CD4-positive, alpha-beta T cell (primary cell): ENCODE measurements at regions not wholly inside any gene's neighbourhood (a gene's known extent, or its start where the extent isn't known, plus 50 kb on each side); places are given as distances from the start of the nearest gene placed in this dataset.

ENCODE experiments used
- ATAC-seq: fragments of 200-7000 bp; cut with Tn5 transposase; one replicate; pipeline ENCODE4 v1.10.0; 2022; ENCODE audit warnings: mild to moderate bottlenecking; ENCODE audit not compliant: poor library complexity
- CTCF ChIA-PET: fragments of 350-600 bp; sonication (Branson Sonifier 250); formaldehyde crosslinking; loops from one replicate; lab custom pipeline; 2021; ENCODE audit warnings: antibody characterized with exemption, inconsistent platforms; lab: Charles Lee
- POLR2A ChIA-PET: fragments of 350-600 bp; sonication (Branson Sonifier 250); formaldehyde crosslinking; loops from one replicate; lab custom pipeline; 2021; ENCODE audit warnings: antibody characterized with exemption, inconsistent platforms; lab: Charles Lee
- DNase-seq, 14 experiments: peaks; one replicate each; pipeline ENCODE4 v3.0.0-alpha.2; 2013 to 2020; ENCODE audit warnings: mixed read lengths in 2 of 14
- H3K27ac ChIP-seq, 2 donors: one replicate each; pipeline versions ENCODE4 v1.5.1 to v1.7.0; 2013; ENCODE audit warnings: low read length in 2 of 2, low read depth in 1 of 2, mild to moderate bottlenecking in 1 of 2
- H3K27me3 ChIP-seq, 2 experiments: 1 replicate in 1 of 2; 2 replicates in 1 of 2; pipeline versions ENCODE4 v1.6.1 to v1.7.0; 2013; ENCODE audit warnings: low read length in 2 of 2, control low read depth in 1 of 2, mild to moderate bottlenecking in 1 of 2, moderate library complexity in 1 of 2; ENCODE audit not compliant: insufficient read depth in 2 of 2, control insufficient read depth in 1 of 2
- H3K36me3 ChIP-seq: one replicate; pipeline ENCODE4 v1.6.1; 2013; ENCODE audit warnings: low read length, control low read depth; ENCODE audit not compliant: insufficient read depth
- H3K4me1 ChIP-seq: one replicate; pipeline ENCODE4 v1.6.1; 2013; ENCODE audit warnings: low read length, control low read depth; ENCODE audit not compliant: insufficient read depth
- H3K4me3 ChIP-seq: one replicate; pipeline ENCODE4 v1.5.1; 2013; ENCODE audit warnings: mild to moderate bottlenecking, low read length, moderate library complexity
- H3K9me3 ChIP-seq, 2 experiments: 1 replicate in 1 of 2; 2 replicates in 1 of 2; pipeline versions ENCODE4 v1.6.1 to v1.7.0; 2013; ENCODE audit warnings: low read length in 2 of 2, mild to moderate bottlenecking in 2 of 2, control low read depth in 1 of 2, moderate library complexity in 1 of 2; ENCODE audit not compliant: control insufficient read depth in 1 of 2, insufficient read depth in 1 of 2
- H3K27ac Mint-ChIP-seq: one replicate; pipeline ENCODE4 v1.8.0; 2020; ENCODE audit warnings: mixed read lengths
- H3K27me3 Mint-ChIP-seq: one replicate; pipeline ENCODE4 v1.8.0; 2021; ENCODE audit warnings: mixed read lengths
- H3K36me3 Mint-ChIP-seq: one replicate; pipeline ENCODE4 v1.8.0; 2021; ENCODE audit warnings: low read depth, mixed read lengths
- H3K4me1 Mint-ChIP-seq: one replicate; pipeline ENCODE4 v1.8.0; 2021; ENCODE audit warnings: low read depth, mixed read lengths
- H3K4me3 Mint-ChIP-seq: one replicate; pipeline ENCODE4 v1.8.0; 2020; ENCODE audit warnings: mild to moderate bottlenecking, mixed read lengths
- H3K9me3 Mint-ChIP-seq: one replicate; pipeline ENCODE4 v1.8.0; 2020; ENCODE audit warnings: mixed read lengths
- intact Hi-C, 2 experiments: fragments of 100-400 bp; cut with DNase I in 1 of 2; cut with micrococcal nuclease in 1 of 2; formaldehyde crosslinking; loops; one replicate each; pipeline versions ENCODE4 v1.15.1 to v1.9.0; 2023 to 2025; cut with DNase I, micrococcal nuclease
- TF ChIP-seq, protein P1 (sequence below): fragments of 200-600 bp; IDR thresholded peaks from one replicate; pipeline ENCODE4 v1.8.0; 2022; ENCODE audit warnings: antibody characterized with exemption, mild to moderate bottlenecking

DNA sequence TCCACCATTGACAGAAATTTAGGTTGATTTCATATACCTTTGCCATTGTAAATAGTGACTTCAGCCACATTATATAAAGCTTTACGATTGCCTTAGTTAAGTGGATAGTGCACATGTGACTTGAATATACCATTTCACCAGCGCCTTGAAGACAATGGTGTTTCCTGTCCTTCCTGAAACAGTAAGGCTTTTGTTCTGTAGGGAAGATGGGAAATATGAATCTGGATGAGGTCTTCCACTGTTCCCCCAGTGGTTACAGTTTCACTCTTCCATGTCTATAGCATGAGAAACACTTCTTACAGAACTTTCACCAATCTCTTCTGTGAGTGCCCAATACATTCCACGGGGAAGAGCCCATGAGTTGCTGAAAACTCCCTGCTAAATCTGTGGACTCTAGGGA is 240.5 kb downstream of the TRIB2 start:
- Mint-ChIP-seq H3K27ac (no peak overlapping the region), H3K9me3 (no peaks in the 10 kb centered on the region), H3K36me3 (no peaks in the 10 kb centered on the region), H3K4me3 (no peak overlapping the region), H3K4me1 (no peaks in the 10 kb centered on the region), H3K27me3 (peaks cover 32% of the 10 kb centered on the region)
- ATAC-seq, result no peak
- intact Hi-C loops, result no loop called here
- CTCF ChIA-PET, result no interaction called here
- POLR2A ChIA-PET, result no interaction called here
- Histone ChIP-seq H3K36me3 (no peaks in the 10 kb centered on the region), H3K27ac (no peak overlapping the region), H3K9me3 (peaks cover 0 to 3% of the 10 kb centered on the region in 2 experiments), H3K27me3 (no peaks in the 10 kb centered on the region), H3K4me1 (no peaks in the 10 kb centered on the region), H3K4me3 (no peak overlapping the region)
- DNase-seq, result no peak
- TF ChIP-seq, protein P1, sequence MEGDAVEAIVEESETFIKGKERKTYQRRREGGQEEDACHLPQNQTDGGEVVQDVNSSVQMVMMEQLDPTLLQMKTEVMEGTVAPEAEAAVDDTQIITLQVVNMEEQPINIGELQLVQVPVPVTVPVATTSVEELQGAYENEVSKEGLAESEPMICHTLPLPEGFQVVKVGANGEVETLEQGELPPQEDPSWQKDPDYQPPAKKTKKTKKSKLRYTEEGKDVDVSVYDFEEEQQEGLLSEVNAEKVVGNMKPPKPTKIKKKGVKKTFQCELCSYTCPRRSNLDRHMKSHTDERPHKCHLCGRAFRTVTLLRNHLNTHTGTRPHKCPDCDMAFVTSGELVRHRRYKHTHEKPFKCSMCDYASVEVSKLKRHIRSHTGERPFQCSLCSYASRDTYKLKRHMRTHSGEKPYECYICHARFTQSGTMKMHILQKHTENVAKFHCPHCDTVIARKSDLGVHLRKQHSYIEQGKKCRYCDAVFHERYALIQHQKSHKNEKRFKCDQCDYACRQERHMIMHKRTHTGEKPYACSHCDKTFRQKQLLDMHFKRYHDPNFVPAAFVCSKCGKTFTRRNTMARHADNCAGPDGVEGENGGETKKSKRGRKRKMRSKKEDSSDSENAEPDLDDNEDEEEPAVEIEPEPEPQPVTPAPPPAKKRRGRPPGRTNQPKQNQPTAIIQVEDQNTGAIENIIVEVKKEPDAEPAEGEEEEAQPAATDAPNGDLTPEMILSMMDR, result no peak

GRCh38 chr2:12959935-12960334 is 243.2 kb downstream of the TRIB2 start:
- no peak overlapping the region for H3K4me3 Mint-ChIP-seq
- no peaks in the 10 kb centered on the region for H3K36me3 ChIP-seq
- TF ChIP-seq, protein P1, result no peak
- intact Hi-C loops, result no loop called here
- CTCF ChIA-PET, result no interaction called here
- H3K36me3 Mint-ChIP-seq, result no peaks in the 10 kb centered on the region
- H3K27me3 Mint-ChIP-seq, result peaks cover 12% of the 10 kb centered on the region
- ATAC-seq (no peak), DNase-seq (no peak)
- no peaks in the 10 kb centered on the region for H3K9me3 Mint-ChIP-seq
- H3K9me3 ChIP-seq, result peaks cover 0 to 3% of the 10 kb centered on the region in 2 experiments
- peaks cover 1% of the 10 kb centered on the region for H3K4me1 ChIP-seq
- POLR2A ChIA-PET, result no interaction called here
- peaks cover under 1% of the 10 kb centered on the region for H3K4me1 Mint-ChIP-seq
- H3K4me3 ChIP-seq, result no peak overlapping the region
- H3K27ac Mint-ChIP-seq, result no peak overlapping the region
- H3K27me3 ChIP-seq, result no peaks in the 10 kb centered on the region
- H3K27ac ChIP-seq, result no peak overlapping the region

GRCh38 chr2:12960671-12961070 is 243.9 kb downstream of the TRIB2 start:
- peaks cover 8% of the 10 kb centered on the region for H3K27me3 Mint-ChIP-seq
- no peak overlapping the region for H3K4me3 ChIP-seq
- DNase-seq (no peak), ATAC-seq (no peak)
- intact Hi-C loops, result no loop called here
- no peaks in the 10 kb centered on the region for H3K27me3 ChIP-seq
- no peak overlapping the region for H3K27ac Mint-ChIP-seq
- no peaks in the 10 kb centered on the region for H3K36me3 Mint-ChIP-seq
- H3K4me3 Mint-ChIP-seq, result no peak overlapping the region
- no peaks in the 10 kb centered on the region for H3K36me3 ChIP-seq
- ChIA-PET CTCF (no interaction called here), POLR2A (no interaction called here)
- TF ChIP-seq, protein P1, result no peak
- peaks cover 8% of the 10 kb centered on the region for H3K4me1 Mint-ChIP-seq
- no peak overlapping the region for H3K27ac ChIP-seq
- H3K9me3 ChIP-seq, result peaks cover 0 to 3% of the 10 kb centered on the region in 2 experiments
- H3K4me1 ChIP-seq, result peaks cover 5% of the 10 kb centered on the region
- H3K9me3 Mint-ChIP-seq, result no peaks in the 10 kb centered on the region
